ENCODE measurements at regions not wholly inside any gene's neighbourhood (a gene's known extent, or its start where the extent isn't known, plus 50 kb on each side); places are given as distances from the start of the nearest gene placed in this dataset.

- TF ChIP-seq EZH2phosphoT487 (IDR thresholded peaks at IDR 0.05; ENCODE audit: borderline replicate concordance) = no peak
Observed at GRCh38 chr5:155616779-155617392, 603.3 kb downstream of the KIF4B start (continued).

- no peaks in the 10 kb centered on the region for H3K9me2 ChIP-seq (ENCODE audit: insufficient read depth)
- no peaks in the 10 kb centered on the region for H3K79me2 ChIP-seq (ENCODE audit: insufficient read depth, low read length)
- H3K27me3 ChIP-seq (ENCODE audit: insufficient read depth, low read length) = no peaks in the 10 kb centered on the region
- TF ChIP-seq EZH2 (IDR thresholded peaks at IDR 0.05) (no peak), CEBPB (IDR thresholded peaks at IDR 0.05; ENCODE audit: low read depth) (no peak), CTCF (IDR thresholded peaks at IDR 0.05 in 2 of 3, conservative IDR thresholded peaks at IDR 0.05 in 1 of 3; ENCODE audit: borderline replicate concordance in 1 of 3, insufficient read depth in 1 of 3, low read depth in 2 of 3, low read length in 2 of 3) (no peak), SIN3A (IDR thresholded peaks at IDR 0.05; ENCODE audit: low read depth) (no peak)
- DNase-seq (ENCODE audit: low read depth, low spot score) = no peak
- CTCF ChIA-PET = no interaction called here
- no peak overlapping the region for H2AFZ ChIP-seq (ENCODE audit: low read depth, low read length, poor library complexity, severe bottlenecking)
- no TSS peak for BruUV-seq (replicated peaks)
- intact Hi-C loops (cut with micrococcal nuclease) = no loop called here
- RAD21 ChIA-PET (ENCODE audit: low non-redundant PET in 1 of 2, low total read pairs in 2 of 2, uncharacterized antibody in 2 of 2, unreplicated experiment in 2 of 2) = no interaction called here
- H3K9me3 ChIP-seq (ENCODE audit: control insufficient read depth in 1 of 2, insufficient read depth in 1 of 2, low read depth in 1 of 2, low read length in 2 of 2) = no peaks in the 10 kb centered on the region
- no peak overlapping the region for H3K4me2 ChIP-seq (ENCODE audit: low read length)
- no peak overlapping the region for H3K4me3 ChIP-seq (replicated peaks in 1 of 2; ENCODE audit: low read depth in 1 of 2, low read length in 2 of 2)
- no peak overlapping the region for H3K9ac ChIP-seq (ENCODE audit: low read length)
- H4K20me1 ChIP-seq (ENCODE audit: insufficient read depth) = no peaks in the 10 kb centered on the region
- H3K36me3 ChIP-seq (ENCODE audit: control insufficient read depth in 1 of 2, insufficient read depth in 2 of 2, low read length in 2 of 2) = no peaks in the 10 kb centered on the region
- POLR2A ChIA-PET = no interaction called here
- ATAC-seq = no peak
- no peaks in the 10 kb centered on the region for H3K4me1 ChIP-seq (ENCODE audit: control insufficient read depth in 1 of 2, insufficient read depth in 2 of 2, low read length in 2 of 2)
- H3K27ac ChIP-seq (ENCODE audit: low read depth, low read length) = no peak overlapping the region
Observed at GRCh38 chr5:155619688-155620087, 606.1 kb downstream of the KIF4B start.
